GM12873 (cell line): ENCODE measurements at regions not wholly inside any gene's neighbourhood (a gene's known extent, or its start where the extent isn't known, plus 50 kb on each side); places are given as distances from the start of the nearest gene placed in this dataset.

ENCODE experiments used
- TF ChIP-seq, protein P1 (sequence below): IDR thresholded peaks from 2 replicates; pipeline ENCODE4 v1.5.1; 2012; ENCODE audit warnings: low read depth, mild to moderate bottlenecking, moderate library complexity, low read length, control low read depth; ENCODE audit not compliant: insufficient read depth; ENCODE audit errors: missing control alignments

DNA sequence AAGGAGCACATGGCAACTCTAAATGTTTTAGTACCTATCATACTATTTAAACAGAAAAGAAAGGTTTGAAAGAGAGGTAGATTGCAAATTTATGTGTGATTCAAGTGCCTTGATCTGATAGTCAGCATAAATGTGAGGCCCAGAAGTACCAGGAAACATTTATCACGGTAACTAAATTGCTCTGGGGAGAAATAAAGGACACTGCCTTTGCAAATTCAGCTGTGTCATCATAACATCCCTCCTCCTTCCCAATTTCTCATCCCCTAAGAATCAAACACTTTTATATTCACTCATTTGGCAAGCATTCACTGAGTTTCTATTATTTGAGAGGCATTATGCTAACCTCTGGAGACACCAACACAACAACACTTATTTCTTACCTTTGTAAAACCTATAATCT lies 563.4 kb upstream of the CA10 start:
- TF ChIP-seq, protein P1, sequence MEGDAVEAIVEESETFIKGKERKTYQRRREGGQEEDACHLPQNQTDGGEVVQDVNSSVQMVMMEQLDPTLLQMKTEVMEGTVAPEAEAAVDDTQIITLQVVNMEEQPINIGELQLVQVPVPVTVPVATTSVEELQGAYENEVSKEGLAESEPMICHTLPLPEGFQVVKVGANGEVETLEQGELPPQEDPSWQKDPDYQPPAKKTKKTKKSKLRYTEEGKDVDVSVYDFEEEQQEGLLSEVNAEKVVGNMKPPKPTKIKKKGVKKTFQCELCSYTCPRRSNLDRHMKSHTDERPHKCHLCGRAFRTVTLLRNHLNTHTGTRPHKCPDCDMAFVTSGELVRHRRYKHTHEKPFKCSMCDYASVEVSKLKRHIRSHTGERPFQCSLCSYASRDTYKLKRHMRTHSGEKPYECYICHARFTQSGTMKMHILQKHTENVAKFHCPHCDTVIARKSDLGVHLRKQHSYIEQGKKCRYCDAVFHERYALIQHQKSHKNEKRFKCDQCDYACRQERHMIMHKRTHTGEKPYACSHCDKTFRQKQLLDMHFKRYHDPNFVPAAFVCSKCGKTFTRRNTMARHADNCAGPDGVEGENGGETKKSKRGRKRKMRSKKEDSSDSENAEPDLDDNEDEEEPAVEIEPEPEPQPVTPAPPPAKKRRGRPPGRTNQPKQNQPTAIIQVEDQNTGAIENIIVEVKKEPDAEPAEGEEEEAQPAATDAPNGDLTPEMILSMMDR = no peak

DNA sequence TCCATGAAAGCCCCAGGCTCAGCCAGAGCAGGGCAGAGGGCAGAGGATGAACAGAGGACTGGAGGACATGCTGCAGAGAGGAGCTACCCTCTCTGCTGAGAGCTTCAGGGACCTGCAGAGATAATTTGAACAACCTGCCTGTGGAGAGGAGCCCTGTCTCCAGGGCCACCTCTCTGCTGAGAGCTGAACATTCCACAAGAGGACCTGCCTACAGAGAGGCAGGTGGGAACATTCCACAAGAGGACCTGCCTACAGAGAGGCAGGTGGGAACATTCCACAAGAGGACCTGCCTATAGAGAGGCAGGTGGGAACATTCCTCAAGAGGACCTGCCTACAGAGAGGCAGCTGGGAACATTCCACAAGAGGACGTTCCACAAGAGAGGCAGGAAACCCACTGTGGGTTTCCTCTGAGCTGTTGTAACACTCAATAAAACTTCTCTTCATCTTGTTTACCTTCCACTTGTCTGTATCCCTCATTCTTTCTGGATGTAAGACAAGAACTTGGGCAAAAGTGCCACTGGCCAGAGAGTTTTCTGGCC lies 551.9 kb upstream of the CA10 start:
- TF ChIP-seq, protein P1 = no peak

DNA sequence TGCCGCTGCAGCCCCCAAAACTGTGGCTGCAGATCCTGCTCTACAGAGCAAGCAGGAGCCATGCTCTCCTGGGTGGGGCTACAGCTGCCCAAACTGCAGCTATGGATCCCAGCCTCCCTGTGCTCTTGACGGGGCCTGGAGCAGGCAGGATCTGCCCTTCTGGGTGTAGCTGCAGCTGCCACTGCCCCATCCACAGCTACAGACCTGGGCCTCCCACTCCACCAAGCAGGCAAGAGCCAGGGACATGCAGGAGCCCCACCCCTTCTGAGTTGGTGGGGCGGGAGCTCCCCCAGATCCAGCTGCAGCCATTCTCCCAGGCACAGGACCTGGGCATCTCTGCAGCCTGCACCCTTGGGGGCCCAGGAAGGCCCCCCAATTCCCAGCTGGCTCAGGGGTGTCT lies 551.2 kb upstream of the CA10 start:
- TF ChIP-seq, protein P1 = no peak

DNA sequence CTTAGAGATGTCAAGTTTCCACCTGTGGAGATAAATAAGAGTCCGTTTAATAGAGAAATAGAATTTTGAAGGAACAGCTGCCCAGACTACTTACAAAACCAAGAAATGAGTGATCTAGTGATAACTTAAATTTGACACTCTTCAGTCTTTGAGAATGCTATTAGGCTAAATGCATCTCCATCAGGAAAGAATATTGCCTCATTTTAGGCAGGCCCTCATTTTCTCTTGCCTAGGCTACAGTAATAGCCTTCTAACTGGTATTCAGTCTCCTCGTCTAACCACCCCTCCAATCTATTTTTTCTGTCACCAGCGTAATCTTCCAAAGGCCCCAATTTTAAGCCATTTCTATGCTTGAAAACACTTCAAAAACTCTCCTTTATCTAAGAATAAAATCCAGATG lies 537.8 kb upstream of the CA10 start:
- TF ChIP-seq, protein P1 = no peak

DNA sequence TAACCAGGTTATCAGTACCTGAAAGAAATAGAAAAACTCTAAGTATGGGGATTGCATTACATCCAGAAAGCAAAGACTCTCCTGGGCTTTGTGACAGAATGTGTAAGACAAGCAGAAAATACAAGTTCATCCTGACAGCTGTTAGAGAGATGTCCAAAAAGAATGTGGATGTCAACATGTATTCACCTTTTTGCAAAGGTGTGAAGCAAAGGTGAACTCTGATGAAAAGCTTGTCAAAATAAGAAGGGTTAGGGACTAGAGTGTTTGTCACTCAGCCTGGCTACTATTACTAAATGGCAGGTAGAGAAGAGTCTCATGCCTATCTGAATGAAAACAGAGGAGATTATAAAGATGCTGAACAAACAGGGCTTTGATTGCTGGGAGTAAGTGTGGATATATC lies 527.6 kb upstream of the CA10 start:
- TF ChIP-seq, protein P1 = no peak

DNA sequence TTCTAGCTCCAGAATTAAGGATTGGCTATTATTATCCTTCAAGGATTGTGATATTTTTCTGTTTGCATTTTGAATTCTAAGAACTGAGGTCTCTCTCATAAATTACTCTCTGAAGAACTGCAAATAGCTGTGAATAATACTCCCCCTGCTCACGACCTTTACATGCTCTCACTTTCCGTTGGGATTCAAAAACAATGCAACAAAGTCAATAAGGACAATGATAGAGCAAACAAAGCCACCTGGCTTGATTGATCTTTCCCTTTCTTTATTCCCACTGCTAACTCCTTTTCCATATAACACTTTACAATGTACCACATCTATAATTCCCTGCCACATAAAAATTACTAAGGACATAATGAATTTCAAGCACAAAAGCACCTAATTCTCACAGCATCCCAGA lies 523.0 kb upstream of the CA10 start:
- TF ChIP-seq, protein P1 = no peak

DNA sequence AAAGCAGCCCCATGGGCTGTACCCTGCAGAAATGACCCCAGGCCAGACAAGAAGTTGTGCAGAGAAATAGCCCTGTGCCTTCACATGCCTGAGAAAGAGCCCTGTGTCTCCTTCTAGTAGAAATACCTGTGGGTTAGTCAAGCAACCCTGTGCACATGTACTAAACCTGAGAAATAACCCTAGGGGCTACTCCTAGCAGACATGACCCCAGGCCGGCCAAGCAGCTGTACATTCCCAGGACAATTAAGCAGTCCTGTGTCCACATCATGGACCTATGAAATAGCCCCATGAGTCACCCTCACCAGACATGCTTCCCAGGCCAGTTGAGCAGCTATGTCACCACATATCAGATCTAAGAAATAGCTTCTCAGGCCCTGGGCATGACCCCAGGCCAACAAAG lies 519.7 kb upstream of the CA10 start:
- TF ChIP-seq, protein P1 = no peak

DNA sequence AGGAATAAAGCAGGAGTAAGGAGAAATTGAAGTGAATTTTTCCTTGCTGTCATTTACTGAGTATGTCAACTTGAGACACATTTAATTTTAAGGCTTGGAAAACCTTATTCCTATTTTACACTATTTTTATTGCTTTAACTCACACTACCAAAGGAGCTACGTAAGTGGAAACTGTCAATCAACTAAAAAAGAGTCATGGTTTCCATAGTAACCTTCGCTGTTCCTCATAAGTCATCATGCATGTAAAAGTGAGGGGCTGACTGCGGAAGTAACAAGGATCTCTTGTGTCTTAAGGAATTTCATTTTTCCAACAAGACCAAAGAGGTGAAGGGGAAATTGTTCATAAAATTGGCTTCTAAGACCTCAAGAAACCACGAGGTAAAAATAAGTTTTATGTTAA lies 516.2 kb upstream of the CA10 start:
- TF ChIP-seq, protein P1 = no peak
